Peyer's patch (tissue), 4 donors: ENCODE measurements at regions not wholly inside any gene's neighbourhood (a gene's known extent, or its start where the extent isn't known, plus 50 kb on each side); places are given as distances from the start of the nearest gene placed in this dataset.

Source experiments
- CTCF ChIP-seq, 6 experiments: fragments of 450-650 bp in 4 of 6; fragments of 200-600 bp in 2 of 6; sonication (generic) in 1 of 6; IDR thresholded peaks; one replicate each; pipeline ENCODE4 v1.5.1; 2017 to 2019; ENCODE audit warnings: antibody characterized with exemption in 6 of 6, mild to moderate bottlenecking in 3 of 6, moderate library complexity in 1 of 6
- POLR2A ChIP-seq, 2 donors: fragments of 450-650 bp; IDR thresholded peaks; one replicate each; pipeline ENCODE4 v1.5.1; 2017; ENCODE audit warnings: antibody characterized with exemption in 2 of 2, mild to moderate bottlenecking in 2 of 2, moderate library complexity in 2 of 2

- TF ChIP-seq CTCF (IDR thresholded peaks at IDR 0.05): no peak
- TF ChIP-seq POLR2A (IDR thresholded peaks at IDR 0.05): no peak
Observed at GRCh38 chr9:26013199-26013598, 335.0 kb upstream of the TUSC1 start.
